ENCODE measurements at regions not wholly inside any gene's neighbourhood (a gene's known extent, or its start where the extent isn't known, plus 50 kb on each side); places are given as distances from the start of the nearest gene placed in this dataset.

DNA sequence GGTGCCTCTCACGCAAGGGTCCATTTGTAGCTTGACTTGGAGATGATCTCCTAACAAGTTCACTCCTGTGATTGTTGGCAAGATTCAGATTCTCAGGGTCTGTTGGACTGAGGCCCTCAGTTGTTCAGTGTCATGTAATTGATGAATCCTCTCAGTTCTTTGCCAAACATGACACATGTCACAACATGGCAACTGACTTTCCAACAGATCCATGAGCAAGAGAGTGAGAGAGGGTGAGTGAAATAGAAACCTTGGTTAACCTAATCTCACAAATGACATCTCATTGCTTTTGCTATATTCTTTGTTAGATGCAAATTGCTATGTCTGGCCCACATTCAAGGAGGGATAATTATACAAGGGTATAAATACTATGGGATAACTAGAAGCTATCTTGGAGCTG is 231.0 kb upstream of the PCDH10 start:
- Histone ChIP-seq H3K9me3 (ENCODE audit: control insufficient read depth, insufficient read depth, low read depth, low read length) (no peaks in the 10 kb centered on the region), H3K4me3 (ENCODE audit: low read depth, low read length) (no peak overlapping the region), H3K27ac (ENCODE audit: low read depth, low read length) (no peak overlapping the region), H3K27me3 (ENCODE audit: control insufficient read depth, insufficient read depth, low read length) (no peaks in the 10 kb centered on the region), H3K36me3 (ENCODE audit: control insufficient read depth, insufficient read depth, low read length) (no peaks in the 10 kb centered on the region), H3K4me1 (ENCODE audit: control insufficient read depth, insufficient read depth, low read length) (no peaks in the 10 kb centered on the region), H3K9ac (ENCODE audit: low read length) (no peak overlapping the region)

DNA sequence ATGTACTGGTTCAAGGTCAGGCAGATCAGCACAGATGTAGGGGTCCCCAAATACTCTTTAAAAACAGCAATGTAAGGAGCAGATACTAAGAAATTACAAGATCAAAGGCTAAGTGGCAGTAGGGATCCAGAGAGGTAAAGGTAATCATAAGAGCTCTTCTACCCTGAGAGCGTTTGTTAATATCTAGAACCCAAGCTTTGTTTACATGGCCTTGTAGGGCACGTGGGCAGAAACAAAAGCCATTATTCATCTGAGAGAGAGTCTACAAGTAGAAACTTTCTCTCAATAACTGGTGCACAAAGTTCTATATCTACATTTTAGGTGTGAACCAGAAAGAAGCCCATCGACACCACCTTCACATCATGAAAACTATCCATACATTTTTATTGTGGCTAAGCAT is 225.6 kb upstream of the PCDH10 start:
- Histone ChIP-seq H3K27me3 (ENCODE audit: control insufficient read depth, insufficient read depth, low read length) (no peaks in the 10 kb centered on the region), H3K9ac (ENCODE audit: low read length) (no peak overlapping the region), H3K36me3 (ENCODE audit: control insufficient read depth, insufficient read depth, low read length) (no peaks in the 10 kb centered on the region), H3K4me3 (ENCODE audit: low read depth, low read length) (no peak overlapping the region), H3K9me3 (ENCODE audit: control insufficient read depth, insufficient read depth, low read depth, low read length) (no peaks in the 10 kb centered on the region), H3K4me1 (ENCODE audit: control insufficient read depth, insufficient read depth, low read length) (no peaks in the 10 kb centered on the region), H3K27ac (ENCODE audit: low read depth, low read length) (no peak overlapping the region)

DNA sequence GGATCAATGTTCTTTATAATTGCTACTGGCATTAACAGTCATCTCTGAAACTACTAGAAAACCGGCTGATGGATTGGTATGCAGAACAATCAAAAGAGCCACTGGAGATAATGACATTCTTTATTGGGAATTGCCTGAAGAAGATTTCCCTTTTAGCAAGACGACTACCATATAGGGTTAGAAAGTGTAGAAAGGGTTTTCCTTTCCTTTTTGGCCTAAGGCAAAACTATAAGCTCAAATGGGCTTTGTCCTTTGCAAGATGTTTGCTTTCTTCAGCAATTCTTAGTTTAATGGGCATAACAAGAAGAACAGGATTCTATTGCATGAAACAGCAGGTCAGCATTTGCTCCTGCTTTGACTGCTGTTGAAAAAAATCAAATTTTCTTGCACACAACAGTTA is 214.2 kb upstream of the PCDH10 start:
- peaks cover 10% of the 10 kb centered on the region; the same call in 1 of the 2 replicates for H3K4me1 ChIP-seq (ENCODE audit: control insufficient read depth, insufficient read depth, low read length)
- no peak overlapping the region for H3K4me3 ChIP-seq (ENCODE audit: low read depth, low read length)
- 0 out of 2 replicates have a peak overlapping the region, but pooled peaks have one; percentile 3 for H3K27ac ChIP-seq (ENCODE audit: low read depth, low read length)
- no peaks in the 10 kb centered on the region for H3K9me3 ChIP-seq (ENCODE audit: control insufficient read depth, insufficient read depth, low read depth, low read length)
- no peak overlapping the region for H3K9ac ChIP-seq (ENCODE audit: low read length)
- no peaks in the 10 kb centered on the region for H3K36me3 ChIP-seq (ENCODE audit: control insufficient read depth, insufficient read depth, low read length)
- no peaks in the 10 kb centered on the region for H3K27me3 ChIP-seq (ENCODE audit: control insufficient read depth, insufficient read depth, low read length)

DNA sequence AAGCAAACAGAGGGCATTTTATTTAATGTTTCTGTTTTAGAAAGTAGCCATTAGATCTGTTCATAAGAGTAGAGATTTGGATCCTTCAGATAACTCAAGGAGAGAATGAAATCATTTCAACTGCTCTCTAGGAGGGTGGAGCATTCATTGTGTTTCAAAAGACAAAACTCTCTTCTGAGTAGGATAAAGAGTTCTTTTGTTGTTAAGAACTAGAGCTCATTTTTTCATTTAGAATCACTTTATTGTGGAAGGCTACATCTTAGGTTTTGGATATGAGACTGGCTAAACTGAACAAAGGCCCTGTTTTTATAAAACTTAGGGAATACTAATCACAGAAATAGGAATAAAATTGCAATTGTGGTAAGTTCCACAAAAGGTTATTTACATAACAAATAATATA is 193.9 kb upstream of the PCDH10 start:
- H3K4me3 ChIP-seq (ENCODE audit: low read depth, low read length) = no peak overlapping the region
- H3K9ac ChIP-seq (ENCODE audit: low read length) = no peak overlapping the region
- no peak overlapping the region for H3K27ac ChIP-seq (ENCODE audit: low read depth, low read length)
- no peaks in the 10 kb centered on the region for H3K27me3 ChIP-seq (ENCODE audit: control insufficient read depth, insufficient read depth, low read length)
- H3K4me1 ChIP-seq (ENCODE audit: control insufficient read depth, insufficient read depth, low read length) = no peaks in the 10 kb centered on the region; the same call in 1 of the 2 replicates
- H3K9me3 ChIP-seq (ENCODE audit: control insufficient read depth, insufficient read depth, low read depth, low read length) = peaks cover 22% of the 10 kb centered on the region
- no peaks in the 10 kb centered on the region for H3K36me3 ChIP-seq (ENCODE audit: control insufficient read depth, insufficient read depth, low read length)

DNA sequence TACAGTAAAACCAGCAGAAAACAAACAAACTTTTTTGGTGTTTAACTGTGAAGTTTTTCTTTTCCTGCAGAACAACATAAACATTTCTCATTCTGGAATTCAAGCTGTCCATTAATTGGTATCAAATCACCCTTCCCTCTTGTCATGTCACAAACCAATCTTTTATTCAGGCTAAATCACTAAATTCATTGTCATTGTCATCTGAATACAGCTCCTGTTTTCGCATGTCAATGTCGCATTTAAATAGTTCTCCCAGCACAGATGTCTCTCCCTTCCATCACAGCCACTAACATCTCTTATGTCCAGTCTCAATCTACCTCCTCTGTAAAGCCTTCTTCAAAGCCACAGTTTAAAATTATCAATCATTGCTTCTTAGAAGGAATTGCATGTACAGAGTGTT is 192.1 kb upstream of the PCDH10 start:
- Histone ChIP-seq H3K4me3 (ENCODE audit: low read depth, low read length) (no peak overlapping the region), H3K9me3 (ENCODE audit: control insufficient read depth, insufficient read depth, low read depth, low read length) (peaks cover 25% of the 10 kb centered on the region), H3K36me3 (ENCODE audit: control insufficient read depth, insufficient read depth, low read length) (no peaks in the 10 kb centered on the region), H3K27me3 (ENCODE audit: control insufficient read depth, insufficient read depth, low read length) (no peaks in the 10 kb centered on the region), H3K4me1 (ENCODE audit: control insufficient read depth, insufficient read depth, low read length) (no peaks in the 10 kb centered on the region; the same call in 1 of the 2 replicates), H3K27ac (ENCODE audit: low read depth, low read length) (no peak overlapping the region), H3K9ac (ENCODE audit: low read length) (no peak overlapping the region)

DNA sequence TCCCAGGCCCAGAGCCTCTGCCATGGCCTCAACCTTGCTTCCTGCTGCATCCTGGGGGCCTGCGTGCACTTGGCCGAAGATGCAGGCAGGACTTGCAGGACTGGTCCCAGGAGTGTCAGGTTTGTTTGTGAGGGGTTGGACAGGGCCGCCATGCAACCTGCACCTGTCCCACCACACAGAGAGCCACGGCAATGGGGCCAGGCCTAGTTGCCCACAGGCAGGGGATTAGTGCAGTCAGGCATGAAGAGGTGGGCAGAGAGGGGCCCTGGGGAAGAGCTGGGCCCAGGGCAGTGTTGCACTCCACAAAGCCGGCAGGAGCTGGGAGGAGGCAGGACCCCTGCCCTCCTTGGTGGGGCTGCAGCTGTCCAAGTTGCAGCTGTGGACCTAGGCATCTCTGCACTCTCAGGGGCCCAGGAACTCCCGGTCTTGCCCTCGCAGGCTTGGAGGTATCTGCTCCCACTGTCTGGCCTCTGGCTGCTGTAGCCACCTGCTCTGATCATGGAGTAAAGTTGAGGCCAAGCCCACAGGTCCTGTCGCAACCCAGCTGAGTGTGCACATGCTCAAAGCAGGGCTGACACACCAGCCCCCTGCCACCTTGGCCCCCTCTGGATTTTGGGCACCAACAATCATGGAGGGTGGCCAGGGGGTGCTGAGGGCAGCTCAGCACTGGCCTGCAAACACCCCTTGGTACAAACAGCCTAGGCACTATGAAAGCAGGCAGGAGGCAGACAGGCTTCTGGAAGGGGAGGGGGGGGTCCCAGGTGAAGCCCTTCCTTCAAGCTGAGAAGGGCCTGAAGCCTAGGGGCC is 190.4 kb upstream of the PCDH10 start:
- no peaks in the 10 kb centered on the region for H3K36me3 ChIP-seq (ENCODE audit: control insufficient read depth, insufficient read depth, low read length)
- H3K4me3 ChIP-seq (ENCODE audit: low read depth, low read length) = no peak overlapping the region
- H3K9ac ChIP-seq (ENCODE audit: low read length) = no peak overlapping the region
- H3K27ac ChIP-seq (ENCODE audit: low read depth, low read length) = no peak overlapping the region
- no peaks in the 10 kb centered on the region for H3K27me3 ChIP-seq (ENCODE audit: control insufficient read depth, insufficient read depth, low read length)
- H3K9me3 ChIP-seq (ENCODE audit: control insufficient read depth, insufficient read depth, low read depth, low read length) = peaks cover 25% of the 10 kb centered on the region
- no peaks in the 10 kb centered on the region; the same call in 1 of the 2 replicates for H3K4me1 ChIP-seq (ENCODE audit: control insufficient read depth, insufficient read depth, low read length)

DNA sequence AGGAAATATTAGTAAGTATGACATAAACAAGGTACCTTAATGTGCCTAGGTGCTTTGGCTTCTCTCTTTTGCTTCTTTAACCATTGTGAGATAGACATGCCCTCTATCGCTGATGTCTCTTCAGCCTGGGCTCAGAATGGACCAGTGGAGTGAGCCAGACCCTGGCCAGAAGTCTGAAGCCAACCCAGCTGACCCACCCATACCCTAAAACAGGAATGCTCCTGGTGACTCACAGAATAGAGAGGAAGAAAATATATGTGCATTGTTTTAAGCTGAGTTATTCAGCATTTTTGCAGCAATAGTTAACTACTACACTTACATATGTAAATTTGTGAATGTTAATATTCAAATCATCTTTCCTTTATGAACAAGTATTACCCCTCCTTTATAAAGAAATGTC is 167.5 kb upstream of the PCDH10 start:
- Histone ChIP-seq H3K27ac (ENCODE audit: low read depth, low read length) (peak overlapping the region; percentile 90), H3K36me3 (ENCODE audit: control insufficient read depth, insufficient read depth, low read length) (no peaks in the 10 kb centered on the region), H3K9ac (ENCODE audit: low read length) (peak overlapping the region; percentile 9), H3K27me3 (ENCODE audit: control insufficient read depth, insufficient read depth, low read length) (no peaks in the 10 kb centered on the region), H3K4me3 (ENCODE audit: low read depth, low read length) (peak overlapping the region; percentile 14; the same call in 1 of the 2 replicates), H3K9me3 (ENCODE audit: control insufficient read depth, insufficient read depth, low read depth, low read length) (no peaks in the 10 kb centered on the region), H3K4me1 (ENCODE audit: control insufficient read depth, insufficient read depth, low read length) (peaks cover 30% of the 10 kb centered on the region)

DNA sequence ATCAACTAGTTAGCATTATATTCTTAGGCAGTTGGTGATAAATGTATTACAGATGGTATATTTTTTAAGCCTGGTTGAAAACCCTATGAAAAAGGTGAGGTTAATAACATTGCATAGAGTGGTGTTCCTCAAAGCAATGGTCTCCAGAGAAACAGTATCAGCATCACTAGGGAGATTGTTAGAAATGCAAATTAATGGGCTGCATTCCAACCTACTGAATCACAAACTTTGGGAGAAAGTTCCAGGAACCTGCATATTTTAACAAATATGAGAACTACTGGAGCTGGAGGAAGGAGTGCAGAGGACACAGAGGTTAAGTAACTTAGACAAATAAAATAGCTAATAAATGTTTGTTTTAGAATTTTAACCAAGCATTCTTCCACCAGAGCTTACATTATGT is 166.9 kb upstream of the PCDH10 start:
- H3K4me1 ChIP-seq (ENCODE audit: control insufficient read depth, insufficient read depth, low read length) = peaks cover 30% of the 10 kb centered on the region
- H3K27me3 ChIP-seq (ENCODE audit: control insufficient read depth, insufficient read depth, low read length) = no peaks in the 10 kb centered on the region
- H3K36me3 ChIP-seq (ENCODE audit: control insufficient read depth, insufficient read depth, low read length) = no peaks in the 10 kb centered on the region
- no peaks in the 10 kb centered on the region for H3K9me3 ChIP-seq (ENCODE audit: control insufficient read depth, insufficient read depth, low read depth, low read length)
- H3K4me3 ChIP-seq (ENCODE audit: low read depth, low read length) = peak overlapping the region; percentile 14; the same call in 1 of the 2 replicates
- no peak overlapping the region for H3K9ac ChIP-seq (ENCODE audit: low read length)
- H3K27ac ChIP-seq (ENCODE audit: low read depth, low read length) = peak overlapping the region; percentile 90

DNA sequence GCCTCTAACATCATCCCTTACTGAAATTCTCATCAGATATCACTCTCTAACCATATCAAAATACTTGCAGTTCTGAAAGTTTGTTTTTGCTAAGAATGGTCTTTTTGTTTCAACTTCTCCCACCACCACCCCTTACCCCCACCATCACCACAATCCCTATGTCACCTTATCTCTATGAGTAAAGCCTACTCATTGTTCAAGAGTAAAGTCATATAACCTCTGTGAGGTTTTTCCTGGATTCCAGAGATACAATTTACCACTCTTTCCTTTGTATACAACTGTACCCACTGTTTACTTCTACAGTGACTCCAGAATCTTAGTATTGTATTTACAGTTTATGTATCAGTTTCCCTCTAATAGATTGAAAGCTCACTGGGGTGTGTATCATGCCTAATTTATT is 158.0 kb upstream of the PCDH10 start:
- H3K9ac ChIP-seq (ENCODE audit: low read length) = no peak overlapping the region
- no peak overlapping the region for H3K4me3 ChIP-seq (ENCODE audit: low read depth, low read length)
- no peaks in the 10 kb centered on the region for H3K4me1 ChIP-seq (ENCODE audit: control insufficient read depth, insufficient read depth, low read length)
- no peaks in the 10 kb centered on the region for H3K27me3 ChIP-seq (ENCODE audit: control insufficient read depth, insufficient read depth, low read length)
- H3K9me3 ChIP-seq (ENCODE audit: control insufficient read depth, insufficient read depth, low read depth, low read length) = no peaks in the 10 kb centered on the region
- H3K27ac ChIP-seq (ENCODE audit: low read depth, low read length) = no peak overlapping the region
- no peaks in the 10 kb centered on the region for H3K36me3 ChIP-seq (ENCODE audit: control insufficient read depth, insufficient read depth, low read length)

DNA sequence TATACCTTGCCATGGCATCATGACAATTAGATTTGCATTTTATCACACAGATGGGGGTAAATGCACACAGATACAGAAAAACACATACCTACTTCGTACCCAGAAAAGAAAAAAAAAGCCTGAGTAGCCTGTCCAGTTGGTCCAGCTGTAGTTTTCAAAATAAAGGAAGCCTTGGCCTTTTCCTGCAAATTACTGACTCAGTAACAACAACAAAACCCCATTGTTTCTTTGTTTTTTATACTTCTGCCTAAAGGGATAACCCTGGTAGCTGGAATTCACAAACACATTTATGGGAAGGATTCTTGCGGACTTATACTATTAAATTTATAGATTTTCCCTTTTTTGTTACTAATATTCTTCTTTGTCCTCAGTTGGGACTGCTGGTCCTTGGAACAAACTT is 156.4 kb upstream of the PCDH10 start:
- Histone ChIP-seq H3K36me3 (ENCODE audit: control insufficient read depth, insufficient read depth, low read length) (no peaks in the 10 kb centered on the region), H3K9ac (ENCODE audit: low read length) (no peak overlapping the region), H3K4me1 (ENCODE audit: control insufficient read depth, insufficient read depth, low read length) (no peaks in the 10 kb centered on the region), H3K4me3 (ENCODE audit: low read depth, low read length) (no peak overlapping the region), H3K9me3 (ENCODE audit: control insufficient read depth, insufficient read depth, low read depth, low read length) (no peaks in the 10 kb centered on the region), H3K27me3 (ENCODE audit: control insufficient read depth, insufficient read depth, low read length) (no peaks in the 10 kb centered on the region), H3K27ac (ENCODE audit: low read depth, low read length) (no peak overlapping the region)

DNA sequence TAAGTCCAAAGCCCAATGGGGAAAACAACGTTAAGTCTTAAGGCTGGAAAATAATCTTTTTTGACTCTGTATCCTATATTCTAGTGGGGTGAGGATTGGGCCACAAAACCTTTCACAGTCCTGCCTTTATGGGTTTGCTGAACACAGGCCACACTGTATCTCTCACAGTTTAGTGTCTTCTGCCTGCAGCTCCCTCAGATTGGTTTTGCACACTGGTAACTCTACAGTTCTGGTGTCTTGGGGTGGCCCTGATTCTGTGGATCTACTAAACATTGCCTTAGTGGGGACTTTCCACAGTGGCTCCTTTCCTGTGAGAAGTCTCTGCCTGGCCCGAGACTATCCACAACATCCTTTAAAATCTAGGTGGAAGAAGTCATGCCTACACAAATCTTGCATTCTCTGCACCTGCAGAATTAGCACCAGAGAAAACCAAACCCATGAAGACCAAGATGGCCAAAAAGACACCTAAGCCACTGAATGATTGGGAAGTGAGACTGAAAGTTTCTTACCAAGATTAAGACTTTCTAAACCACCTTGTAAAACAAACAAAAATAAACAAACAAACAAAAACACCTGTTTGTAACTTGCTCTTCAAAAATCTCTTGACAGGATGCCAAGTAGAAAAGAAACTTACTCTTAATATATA is 150.4 kb upstream of the PCDH10 start:
- Histone ChIP-seq H3K4me3 (ENCODE audit: low read depth, low read length) (no peak overlapping the region), H3K27me3 (ENCODE audit: control insufficient read depth, insufficient read depth, low read length) (no peaks in the 10 kb centered on the region), H3K9ac (ENCODE audit: low read length) (no peak overlapping the region), H3K9me3 (ENCODE audit: control insufficient read depth, insufficient read depth, low read depth, low read length) (no peaks in the 10 kb centered on the region; the same call in 1 of the 2 replicates), H3K36me3 (ENCODE audit: control insufficient read depth, insufficient read depth, low read length) (no peaks in the 10 kb centered on the region), H3K4me1 (ENCODE audit: control insufficient read depth, insufficient read depth, low read length) (no peaks in the 10 kb centered on the region), H3K27ac (ENCODE audit: low read depth, low read length) (no peak overlapping the region)

Data from HUES6 (cell line).